Small intestine (tissue), 7 donors: ENCODE measurements at regions not wholly inside any gene's neighbourhood (a gene's known extent, or its start where the extent isn't known, plus 50 kb on each side); places are given as distances from the start of the nearest gene placed in this dataset.

Experiments used
- DNase-seq, 2 donors: peaks; one replicate each; pipeline versions ENCODE4 v3.0.0 to v3.0.0-alpha.2; 2013
- FAIRE-seq: peaks from 2 replicates; lab custom pipeline; 2012; peaks lifted over from hg19 to GRCh38; lab: Jason Lieb, UNC
- H3K27ac ChIP-seq, 3 donors: one replicate each; pipeline ENCODE4 v1.5.1; 2013; ENCODE audit warnings: low read length in 2 of 3, mild to moderate bottlenecking in 2 of 3, control low read depth in 1 of 3, inconsistent platforms in 1 of 3, low read depth in 1 of 3, moderate library complexity in 1 of 3
- H3K27me3 ChIP-seq, 3 donors: one replicate each; pipeline ENCODE4 v1.6.1; 2013; ENCODE audit warnings: low read length in 3 of 3, inconsistent platforms in 1 of 3; ENCODE audit not compliant: control insufficient read depth in 3 of 3, insufficient read depth in 3 of 3
- H3K36me3 ChIP-seq, 3 donors: one replicate each; pipeline ENCODE4 v1.6.1; 2013; ENCODE audit warnings: low read length in 3 of 3, inconsistent platforms in 1 of 3, low read depth in 1 of 3, mild to moderate bottlenecking in 1 of 3, moderate library complexity in 1 of 3; ENCODE audit not compliant: control insufficient read depth in 3 of 3, insufficient read depth in 2 of 3
- H3K4me1 ChIP-seq, 3 donors: one replicate each; pipeline ENCODE4 v1.6.1; 2013; ENCODE audit warnings: low read length in 2 of 3, inconsistent platforms in 1 of 3, low read depth in 1 of 3, mild to moderate bottlenecking in 1 of 3, moderate library complexity in 1 of 3; ENCODE audit not compliant: control insufficient read depth in 3 of 3, insufficient read depth in 2 of 3
- H3K4me3 ChIP-seq, 3 donors: one replicate each; pipeline ENCODE4 v1.5.1; 2013; ENCODE audit warnings: low read length in 3 of 3, control low read depth in 1 of 3, inconsistent platforms in 1 of 3, low read depth in 1 of 3, mild to moderate bottlenecking in 1 of 3, moderate library complexity in 1 of 3
- H3K9me3 ChIP-seq, 2 donors: one replicate each; pipeline ENCODE4 v1.6.1; 2013; ENCODE audit warnings: low read depth in 1 of 2, low read length in 1 of 2; ENCODE audit not compliant: control insufficient read depth in 2 of 2, insufficient read depth in 1 of 2
- WGBS, 3 donors: extraction: QIAGEN DNeasy Blood & Tissue Kit; methylation state at CpG; one replicate each; pipeline ENCODE4 v1.1.7; 2013; 5-methylcytosine and 5-hydroxymethylcytosine counted together
- donor health status: healthy with polysubstance abuse.
- donor health status: control.
- donor health status: control.
- donor health status: Bipolar disorder and iron deficiency.
- donor health status: healthy.

GRCh38 chr13:34308725-34309124, 490.8 kb downstream of the RFC3 start:
- 71 to 100% (median 91%) methylated on average over 1 of the region's 1 CpG for WGBS, 3 donors
- H3K36me3 ChIP-seq, result no peaks in the 10 kb centered on the region
- no peaks in the 10 kb centered on the region for H3K4me1 ChIP-seq
- no peak for FAIRE-seq
- H3K4me3 ChIP-seq, result no peak overlapping the region
- no peaks in the 10 kb centered on the region for H3K27me3 ChIP-seq
- no peak for DNase-seq
- H3K9me3 ChIP-seq, result no peaks in the 10 kb centered on the region
- no peak overlapping the region for H3K27ac ChIP-seq

DNA sequence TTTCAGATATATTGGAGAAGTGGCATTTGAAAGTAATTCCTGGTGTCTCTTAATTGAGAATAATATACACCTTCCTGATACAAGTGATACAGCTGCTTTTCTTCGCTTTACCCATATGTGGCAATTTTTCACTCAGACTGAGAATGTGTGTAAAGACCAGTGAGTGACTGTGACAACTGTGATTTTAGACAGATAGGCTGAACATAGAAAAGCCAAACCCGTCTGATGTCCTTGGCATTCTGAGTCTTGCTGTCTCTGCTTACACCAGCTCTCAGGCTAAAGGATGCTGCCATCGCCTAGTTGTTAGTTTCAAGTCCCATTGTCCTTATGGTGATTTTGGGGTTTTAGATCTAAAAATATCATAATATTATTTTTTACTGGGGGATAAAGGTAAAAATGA, 492.6 kb downstream of the RFC3 start:
- no peaks in the 10 kb centered on the region for H3K4me1 ChIP-seq
- no peak for FAIRE-seq
- H3K27me3 ChIP-seq, result no peaks in the 10 kb centered on the region
- DNase-seq, result no peak
- no peaks in the 10 kb centered on the region for H3K9me3 ChIP-seq
- H3K27ac ChIP-seq, result no peak overlapping the region
- WGBS, 3 donors, result 83 to 89% (median 87%) methylated on average over 3 of the region's 3 CpGs
- no peak overlapping the region for H3K4me3 ChIP-seq
- H3K36me3 ChIP-seq, result no peaks in the 10 kb centered on the region

DNA sequence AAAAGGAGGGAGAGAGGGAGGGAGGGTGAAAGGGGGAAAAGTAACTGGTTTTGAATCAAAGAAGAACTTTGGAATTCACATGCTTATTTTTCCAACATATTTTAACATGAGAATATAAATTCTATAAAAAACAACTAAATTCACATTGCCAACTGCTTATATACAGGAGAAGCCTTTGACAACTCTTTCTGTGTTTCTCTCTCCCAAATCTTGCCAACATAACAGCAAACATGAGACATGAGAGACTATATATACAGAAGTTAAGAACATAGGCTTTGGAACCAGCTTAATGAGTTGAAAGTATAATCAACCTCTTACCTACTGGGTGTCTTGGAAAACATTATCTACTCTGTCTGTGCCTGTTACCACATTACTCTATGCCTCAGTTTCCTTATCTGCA, 493.3 kb downstream of the RFC3 start:
- no peak overlapping the region for H3K27ac ChIP-seq
- no peaks in the 10 kb centered on the region for H3K36me3 ChIP-seq
- DNase-seq, result no peak
- H3K4me1 ChIP-seq, result no peaks in the 10 kb centered on the region
- no peak overlapping the region for H3K4me3 ChIP-seq
- no peak for FAIRE-seq
- H3K27me3 ChIP-seq, result no peaks in the 10 kb centered on the region
- H3K9me3 ChIP-seq, result no peaks in the 10 kb centered on the region

- Histone ChIP-seq H3K4me1 (no peaks in the 10 kb centered on the region), H3K4me3 (no peak overlapping the region), H3K27ac (no peak overlapping the region), H3K36me3 (no peaks in the 10 kb centered on the region), H3K9me3 (no peaks in the 10 kb centered on the region), H3K27me3 (no peaks in the 10 kb centered on the region)
- FAIRE-seq, result no peak
- DNase-seq, result no peak
- WGBS, 3 donors, result 90 to 95% (median 92%) methylated on average over 1 of the region's 1 CpG
These were observed 494.6 kb downstream of the RFC3 start for GRCh38 chr13:34312578-34312977.

- Histone ChIP-seq H3K9me3 (no peaks in the 10 kb centered on the region), H3K36me3 (no peaks in the 10 kb centered on the region), H3K4me3 (no peak overlapping the region), H3K27me3 (no peaks in the 10 kb centered on the region), H3K27ac (no peak overlapping the region), H3K4me1 (no peaks in the 10 kb centered on the region)
- DNase-seq, result no peak
- no peak for FAIRE-seq
- WGBS, 3 donors, result 79 to 88% (median 87%) methylated on average over 1 of the region's 1 CpG
These were observed 502.1 kb downstream of the RFC3 start for GRCh38 chr13:34320084-34320483.

DNA sequence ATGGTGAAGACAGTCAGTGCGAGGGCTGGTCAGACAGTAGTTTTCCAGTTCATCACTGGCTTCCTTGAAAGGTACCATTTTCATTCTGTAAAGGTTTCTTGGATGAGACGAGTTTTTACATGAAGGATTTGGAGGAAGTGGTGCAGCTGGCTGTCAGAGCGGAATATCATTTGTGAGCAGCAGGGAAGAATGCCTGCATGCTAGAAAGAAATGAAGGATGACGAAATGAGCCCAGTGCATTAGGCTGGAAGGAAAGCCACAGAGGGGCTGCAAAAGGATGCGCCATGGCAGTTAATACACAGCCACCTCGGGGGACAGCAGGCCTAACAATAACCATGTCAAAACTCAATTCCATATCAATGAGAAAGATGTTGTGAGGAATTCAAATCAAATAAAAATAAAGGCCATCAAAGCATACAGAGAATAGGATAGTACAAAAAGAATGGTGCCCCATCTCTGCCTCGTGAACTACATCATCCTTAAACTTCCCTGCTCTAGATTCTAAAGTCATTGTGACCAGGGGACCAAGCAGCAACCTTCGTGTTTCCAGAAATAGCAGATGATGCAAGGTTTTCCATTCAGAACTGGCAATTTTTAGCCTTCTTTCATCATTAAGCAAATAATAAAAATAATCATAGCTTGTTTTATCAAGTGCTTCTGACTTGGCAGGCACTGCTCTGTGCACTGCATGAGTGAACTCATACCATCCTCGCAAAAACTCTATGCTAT, 504.2 kb downstream of the RFC3 start:
- no peak overlapping the region for H3K27ac ChIP-seq
- H3K4me1 ChIP-seq, result no peaks in the 10 kb centered on the region
- H3K36me3 ChIP-seq, result no peaks in the 10 kb centered on the region
- H3K27me3 ChIP-seq, result no peaks in the 10 kb centered on the region
- DNase-seq (no peak), FAIRE-seq (no peak)
- no peak overlapping the region for H3K4me3 ChIP-seq
- 75 to 78% (median 76%) methylated on average over 9 of the region's 9 CpGs for WGBS, 3 donors
- H3K9me3 ChIP-seq, result no peaks in the 10 kb centered on the region

- DNase-seq (no peak), FAIRE-seq (no peak)
- Histone ChIP-seq H3K36me3 (no peaks in the 10 kb centered on the region), H3K9me3 (no peaks in the 10 kb centered on the region), H3K4me1 (no peaks in the 10 kb centered on the region), H3K4me3 (no peak overlapping the region), H3K27ac (no peak overlapping the region), H3K27me3 (no peaks in the 10 kb centered on the region)
- WGBS, 3 donors, result 53 to 75% (median 61%) methylated on average over 3 of the region's 3 CpGs
These were observed 504.8 kb downstream of the RFC3 start for GRCh38 chr13:34322743-34323074.

- 85 to 87% (median 87%) methylated on average over 20 of the region's 20 CpGs for WGBS, 3 donors
- Histone ChIP-seq H3K4me3 (no peak overlapping the region), H3K9me3 (peaks cover 0 to 6% of the 10 kb centered on the region in 2 donors), H3K27me3 (no peaks in the 10 kb centered on the region), H3K27ac (no peak overlapping the region), H3K36me3 (no peaks in the 10 kb centered on the region), H3K4me1 (no peaks in the 10 kb centered on the region)
- FAIRE-seq, result no peak
- DNase-seq, result no peak
These were observed 517.4 kb downstream of the RFC3 start for GRCh38 chr13:34335014-34336007.
